GM23338 (cell line): ENCODE measurements at regions not wholly inside any gene's neighbourhood (a gene's known extent, or its start where the extent isn't known, plus 50 kb on each side); places are given as distances from the start of the nearest gene placed in this dataset.

Experiments used
- ATAC-seq: fragments of 200-7000 bp; cut with Tn5 transposase; 3 replicates; pipeline ENCODE4 v1.9.1; 2020
- DNase-seq: peaks from one replicate; pipeline ENCODE4 v3.0.0-alpha.2; 2015; ENCODE audit warnings: low spot score
- H2AFZ ChIP-seq: fragments of 200-600 bp; sonication (generic); 2 replicates; pipeline ENCODE4 v1.8.0; 2016; ENCODE audit warnings: antibody characterized with exemption, mild to moderate bottlenecking, moderate library complexity
- H3F3A ChIP-seq: fragments of 200-600 bp; sonication (generic); replicated peaks from 2 replicates; pipeline ENCODE4 v1.8.0; 2017; ENCODE audit warnings: antibody characterized with exemption, mixed run types, low read depth
- H3K27ac ChIP-seq: fragments of 200-600 bp; sonication (generic); 2 replicates; pipeline ENCODE4 v1.6.1; 2016; ENCODE audit warnings: low read depth
- H3K27me3 ChIP-seq: fragments of 200-600 bp; sonication (generic); 2 replicates; pipeline ENCODE4 v1.8.0; 2016; ENCODE audit warnings: mild to moderate bottlenecking, mixed run types, moderate library complexity; ENCODE audit not compliant: insufficient read depth
- H3K36me3 ChIP-seq: fragments of 200-600 bp; sonication (generic); 2 replicates; pipeline ENCODE4 v1.8.0; 2016; ENCODE audit warnings: mild to moderate bottlenecking; ENCODE audit not compliant: insufficient read depth
- H3K4me1 ChIP-seq: fragments of 200-600 bp; sonication (generic); 2 replicates; pipeline ENCODE4 v1.8.0; 2016; ENCODE audit warnings: mild to moderate bottlenecking, moderate library complexity; ENCODE audit not compliant: insufficient read depth
- H3K4me2 ChIP-seq: fragments of 200-600 bp; sonication (generic); 2 replicates; pipeline ENCODE4 v1.7.1; 2017; ENCODE audit warnings: mixed run types
- H3K4me3 ChIP-seq: fragments of 200-600 bp; sonication (generic); 2 replicates; pipeline ENCODE4 v1.6.1; 2016; ENCODE audit warnings: mixed run types
- H3K79me2 ChIP-seq: fragments of 200-600 bp; sonication (generic); replicated peaks from 2 replicates; pipeline ENCODE4 v1.8.0; 2017; ENCODE audit warnings: mild to moderate bottlenecking; ENCODE audit not compliant: insufficient read depth
- H3K9me2 ChIP-seq: fragments of 200-600 bp; sonication (generic); 2 replicates; pipeline ENCODE4 v1.8.0; 2017; ENCODE audit not compliant: insufficient read depth
- H4K20me1 ChIP-seq: fragments of 200-600 bp; sonication (generic); replicated peaks from 2 replicates; pipeline ENCODE4 v1.8.0; 2017; ENCODE audit warnings: mild to moderate bottlenecking; ENCODE audit not compliant: insufficient read depth
- H3K27ac Mint-ChIP-seq: 2 replicates; pipeline ENCODE4 v1.8.0; 2020; ENCODE audit warnings: inconsistent platforms, mild to moderate bottlenecking, moderate library complexity, mixed read lengths
- H3K27me3 Mint-ChIP-seq: 3 replicates; pipeline ENCODE4 v1.8.0; 2022; ENCODE audit warnings: low read depth, mild to moderate bottlenecking, moderate library complexity, mixed read lengths, inconsistent platforms; ENCODE audit not compliant: insufficient read depth, poor library complexity
- H3K36me3 Mint-ChIP-seq: 3 replicates; pipeline ENCODE4 v1.8.0; 2021; ENCODE audit warnings: low read depth, mild to moderate bottlenecking, inconsistent platforms, moderate library complexity, mixed read lengths
- H3K4me1 Mint-ChIP-seq: 3 replicates; pipeline ENCODE4 v1.8.0; 2020; ENCODE audit warnings: mild to moderate bottlenecking, inconsistent platforms, mixed read lengths
- H3K4me3 Mint-ChIP-seq: 3 replicates; pipeline ENCODE4 v1.8.0; 2021; ENCODE audit warnings: moderate library complexity, mild to moderate bottlenecking, inconsistent platforms, mixed read lengths
- H3K9me3 Mint-ChIP-seq: 3 replicates; pipeline ENCODE4 v1.8.0; 2020; ENCODE audit warnings: moderate library complexity, mild to moderate bottlenecking, inconsistent platforms, mixed read lengths
- CREB1 ChIP-seq: fragments of 250-450 bp; sonication (Bioruptor Pico); IDR thresholded peaks from 2 replicates; pipeline ENCODE4 v1.5.0; 2020; ENCODE audit warnings: low read depth, mild to moderate bottlenecking, moderate library complexity
- EZH2 ChIP-seq: fragments of 200-600 bp; sonication (generic); IDR thresholded peaks from one replicate; pipeline ENCODE4 v1.8.0; 2017; ENCODE audit warnings: antibody characterized with exemption, mild to moderate bottlenecking, low read depth; ENCODE audit not compliant: unreplicated experiment
- EZH2phosphoT487 ChIP-seq: fragments of 200-600 bp; sonication (generic); IDR thresholded peaks from one replicate; pipeline ENCODE4 v1.8.1; 2018; ENCODE audit warnings: antibody characterized with exemption; ENCODE audit not compliant: unreplicated experiment
- JUNB ChIP-seq: IDR thresholded peaks from one replicate; pipeline ENCODE4 v1.6.1; 2016; ENCODE audit warnings: antibody characterized with exemption; ENCODE audit not compliant: unreplicated experiment
- NANOG ChIP-seq: IDR thresholded peaks from 2 replicates; pipeline ENCODE4 v1.6.1; 2016; ENCODE audit warnings: antibody characterized with exemption, borderline replicate concordance
- POLR2AphosphoS5 ChIP-seq: IDR thresholded peaks from 2 replicates; pipeline ENCODE4 v1.6.1; 2016; ENCODE audit warnings: antibody characterized with exemption, low read depth
- STAT1 ChIP-seq: IDR thresholded peaks from one replicate; pipeline ENCODE4 v1.6.1; 2016; ENCODE audit warnings: antibody characterized with exemption; ENCODE audit not compliant: unreplicated experiment
- ZNF114 ChIP-seq: fragments of 250-450 bp; sonication (Bioruptor Pico); IDR thresholded peaks from 2 replicates; pipeline ENCODE4 v1.5.0; 2020; ENCODE audit warnings: mild to moderate bottlenecking, moderate library complexity
- ZNF331 ChIP-seq: fragments of 250-450 bp; sonication (Bioruptor Pico); IDR thresholded peaks from 2 replicates; pipeline ENCODE4 v1.5.0; 2020; ENCODE audit warnings: low read depth, mild to moderate bottlenecking, moderate library complexity
- TF ChIP-seq, protein P1 (sequence below): fragments of 250-450 bp; sonication (Bioruptor Pico); IDR thresholded peaks from 2 replicates; pipeline ENCODE4 v1.5.0; 2020; ENCODE audit warnings: mild to moderate bottlenecking, moderate library complexity
- TF ChIP-seq, protein P2 (sequence below): IDR thresholded peaks from one replicate; pipeline ENCODE4 v1.6.1; 2018; ENCODE audit warnings: antibody characterized with exemption; ENCODE audit not compliant: unreplicated experiment
- TF ChIP-seq, protein P3 (sequence below): IDR thresholded peaks from 2 replicates; pipeline ENCODE4 v1.6.1; 2016; ENCODE audit warnings: antibody characterized with exemption
- TF ChIP-seq, protein P4 (sequence below), 2 experiments: fragments of 200-600 bp in 1 of 2; sonication (generic) in 1 of 2; conservative IDR thresholded peaks; 2 replicates each; pipeline versions ENCODE4 v1.5.1 to v1.6.1; 2016 to 2017; ENCODE audit warnings: antibody characterized with exemption in 2 of 2, low read depth in 2 of 2, mild to moderate bottlenecking in 2 of 2, moderate library complexity in 1 of 2

DNA sequence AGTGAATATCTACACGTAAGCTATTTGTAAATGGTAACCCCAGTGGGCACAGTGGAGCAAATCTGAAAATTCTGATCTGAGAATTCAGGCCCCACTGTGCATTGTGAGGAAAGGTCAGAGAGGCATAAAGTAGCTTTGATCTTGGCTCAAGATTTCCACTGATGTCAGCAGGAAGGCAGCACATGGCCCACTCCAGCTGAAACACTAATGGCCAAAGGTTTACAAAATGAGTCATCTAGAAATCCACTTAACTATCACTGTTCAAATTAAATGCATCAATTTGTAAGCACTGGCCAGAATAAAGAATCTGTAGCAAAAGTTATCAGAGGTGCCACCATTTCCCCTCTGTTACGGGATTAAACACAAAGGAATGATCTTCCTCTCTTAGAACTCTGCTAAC lies 191.6 kb downstream of the C9orf152 start:
- H3K9me2 ChIP-seq: no peaks in the 10 kb centered on the region
- no peak overlapping the region for H3K4me3 ChIP-seq
- H4K20me1 ChIP-seq: no peaks in the 10 kb centered on the region
- TF ChIP-seq NANOG (no peak), STAT1 (no peak), EZH2phosphoT487 (no peak), POLR2AphosphoS5 (no peak), CREB1 (CRISPR knock-in tag) (no peak), EZH2 (no peak), JUNB (no peak), ZNF114 (CRISPR knock-in tag) (no peak), ZNF331 (CRISPR knock-in tag) (no peak)
- TF ChIP-seq, protein P1, sequence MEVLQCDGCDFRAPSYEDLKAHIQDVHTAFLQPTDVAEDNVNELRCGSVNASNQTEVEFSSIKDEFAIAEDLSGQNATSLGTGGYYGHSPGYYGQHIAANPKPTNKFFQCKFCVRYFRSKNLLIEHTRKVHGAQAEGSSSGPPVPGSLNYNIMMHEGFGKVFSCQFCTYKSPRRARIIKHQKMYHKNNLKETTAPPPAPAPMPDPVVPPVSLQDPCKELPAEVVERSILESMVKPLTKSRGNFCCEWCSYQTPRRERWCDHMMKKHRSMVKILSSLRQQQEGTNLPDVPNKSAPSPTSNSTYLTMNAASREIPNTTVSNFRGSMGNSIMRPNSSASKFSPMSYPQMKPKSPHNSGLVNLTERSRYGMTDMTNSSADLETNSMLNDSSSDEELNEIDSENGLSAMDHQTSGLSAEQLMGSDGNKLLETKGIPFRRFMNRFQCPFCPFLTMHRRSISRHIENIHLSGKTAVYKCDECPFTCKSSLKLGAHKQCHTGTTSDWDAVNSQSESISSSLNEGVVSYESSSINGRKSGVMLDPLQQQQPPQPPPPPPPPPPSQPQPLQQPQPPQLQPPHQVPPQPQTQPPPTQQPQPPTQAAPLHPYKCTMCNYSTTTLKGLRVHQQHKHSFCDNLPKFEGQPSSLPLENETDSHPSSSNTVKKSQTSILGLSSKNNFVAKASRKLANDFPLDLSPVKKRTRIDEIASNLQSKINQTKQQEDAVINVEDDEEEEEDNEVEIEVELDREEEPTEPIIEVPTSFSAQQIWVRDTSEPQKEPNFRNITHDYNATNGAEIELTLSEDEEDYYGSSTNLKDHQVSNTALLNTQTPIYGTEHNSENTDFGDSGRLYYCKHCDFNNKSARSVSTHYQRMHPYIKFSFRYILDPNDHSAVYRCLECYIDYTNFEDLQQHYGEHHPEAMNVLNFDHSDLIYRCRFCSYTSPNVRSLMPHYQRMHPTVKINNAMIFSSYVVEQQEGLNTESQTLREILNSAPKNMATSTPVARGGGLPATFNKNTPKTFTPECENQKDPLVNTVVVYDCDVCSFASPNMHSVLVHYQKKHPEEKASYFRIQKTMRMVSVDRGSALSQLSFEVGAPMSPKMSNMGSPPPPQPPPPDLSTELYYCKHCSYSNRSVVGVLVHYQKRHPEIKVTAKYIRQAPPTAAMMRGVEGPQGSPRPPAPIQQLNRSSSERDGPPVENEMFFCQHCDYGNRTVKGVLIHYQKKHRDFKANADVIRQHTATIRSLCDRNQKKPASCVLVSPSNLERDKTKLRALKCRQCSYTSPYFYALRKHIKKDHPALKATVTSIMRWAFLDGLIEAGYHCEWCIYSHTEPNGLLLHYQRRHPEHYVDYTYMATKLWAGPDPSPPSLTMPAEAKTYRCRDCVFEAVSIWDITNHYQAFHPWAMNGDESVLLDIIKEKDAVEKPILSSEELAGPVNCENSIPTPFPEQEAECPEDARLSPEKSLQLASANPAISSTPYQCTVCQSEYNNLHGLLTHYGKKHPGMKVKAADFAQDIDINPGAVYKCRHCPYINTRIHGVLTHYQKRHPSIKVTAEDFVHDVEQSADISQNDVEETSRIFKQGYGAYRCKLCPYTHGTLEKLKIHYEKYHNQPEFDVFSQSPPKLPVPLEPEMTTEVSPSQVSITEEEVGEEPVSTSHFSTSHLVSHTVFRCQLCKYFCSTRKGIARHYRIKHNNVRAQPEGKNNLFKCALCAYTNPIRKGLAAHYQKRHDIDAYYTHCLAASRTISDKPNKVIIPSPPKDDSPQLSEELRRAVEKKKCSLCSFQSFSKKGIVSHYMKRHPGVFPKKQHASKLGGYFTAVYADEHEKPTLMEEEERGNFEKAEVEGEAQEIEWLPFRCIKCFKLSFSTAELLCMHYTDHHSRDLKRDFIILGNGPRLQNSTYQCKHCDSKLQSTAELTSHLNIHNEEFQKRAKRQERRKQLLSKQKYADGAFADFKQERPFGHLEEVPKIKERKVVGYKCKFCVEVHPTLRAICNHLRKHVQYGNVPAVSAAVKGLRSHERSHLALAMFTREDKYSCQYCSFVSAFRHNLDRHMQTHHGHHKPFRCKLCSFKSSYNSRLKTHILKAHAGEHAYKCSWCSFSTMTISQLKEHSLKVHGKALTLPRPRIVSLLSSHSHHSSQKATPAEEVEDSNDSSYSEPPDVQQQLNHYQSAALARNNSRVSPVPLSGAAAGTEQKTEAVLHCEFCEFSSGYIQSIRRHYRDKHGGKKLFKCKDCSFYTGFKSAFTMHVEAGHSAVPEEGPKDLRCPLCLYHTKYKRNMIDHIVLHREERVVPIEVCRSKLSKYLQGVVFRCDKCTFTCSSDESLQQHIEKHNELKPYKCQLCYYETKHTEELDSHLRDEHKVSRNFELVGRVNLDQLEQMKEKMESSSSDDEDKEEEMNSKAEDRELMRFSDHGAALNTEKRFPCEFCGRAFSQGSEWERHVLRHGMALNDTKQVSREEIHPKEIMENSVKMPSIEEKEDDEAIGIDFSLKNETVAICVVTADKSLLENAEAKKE (CRISPR knock-in tag): no peak
- TF ChIP-seq, protein P2, sequence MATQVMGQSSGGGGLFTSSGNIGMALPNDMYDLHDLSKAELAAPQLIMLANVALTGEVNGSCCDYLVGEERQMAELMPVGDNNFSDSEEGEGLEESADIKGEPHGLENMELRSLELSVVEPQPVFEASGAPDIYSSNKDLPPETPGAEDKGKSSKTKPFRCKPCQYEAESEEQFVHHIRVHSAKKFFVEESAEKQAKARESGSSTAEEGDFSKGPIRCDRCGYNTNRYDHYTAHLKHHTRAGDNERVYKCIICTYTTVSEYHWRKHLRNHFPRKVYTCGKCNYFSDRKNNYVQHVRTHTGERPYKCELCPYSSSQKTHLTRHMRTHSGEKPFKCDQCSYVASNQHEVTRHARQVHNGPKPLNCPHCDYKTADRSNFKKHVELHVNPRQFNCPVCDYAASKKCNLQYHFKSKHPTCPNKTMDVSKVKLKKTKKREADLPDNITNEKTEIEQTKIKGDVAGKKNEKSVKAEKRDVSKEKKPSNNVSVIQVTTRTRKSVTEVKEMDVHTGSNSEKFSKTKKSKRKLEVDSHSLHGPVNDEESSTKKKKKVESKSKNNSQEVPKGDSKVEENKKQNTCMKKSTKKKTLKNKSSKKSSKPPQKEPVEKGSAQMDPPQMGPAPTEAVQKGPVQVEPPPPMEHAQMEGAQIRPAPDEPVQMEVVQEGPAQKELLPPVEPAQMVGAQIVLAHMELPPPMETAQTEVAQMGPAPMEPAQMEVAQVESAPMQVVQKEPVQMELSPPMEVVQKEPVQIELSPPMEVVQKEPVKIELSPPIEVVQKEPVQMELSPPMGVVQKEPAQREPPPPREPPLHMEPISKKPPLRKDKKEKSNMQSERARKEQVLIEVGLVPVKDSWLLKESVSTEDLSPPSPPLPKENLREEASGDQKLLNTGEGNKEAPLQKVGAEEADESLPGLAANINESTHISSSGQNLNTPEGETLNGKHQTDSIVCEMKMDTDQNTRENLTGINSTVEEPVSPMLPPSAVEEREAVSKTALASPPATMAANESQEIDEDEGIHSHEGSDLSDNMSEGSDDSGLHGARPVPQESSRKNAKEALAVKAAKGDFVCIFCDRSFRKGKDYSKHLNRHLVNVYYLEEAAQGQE: no peak
- TF ChIP-seq, protein P3, sequence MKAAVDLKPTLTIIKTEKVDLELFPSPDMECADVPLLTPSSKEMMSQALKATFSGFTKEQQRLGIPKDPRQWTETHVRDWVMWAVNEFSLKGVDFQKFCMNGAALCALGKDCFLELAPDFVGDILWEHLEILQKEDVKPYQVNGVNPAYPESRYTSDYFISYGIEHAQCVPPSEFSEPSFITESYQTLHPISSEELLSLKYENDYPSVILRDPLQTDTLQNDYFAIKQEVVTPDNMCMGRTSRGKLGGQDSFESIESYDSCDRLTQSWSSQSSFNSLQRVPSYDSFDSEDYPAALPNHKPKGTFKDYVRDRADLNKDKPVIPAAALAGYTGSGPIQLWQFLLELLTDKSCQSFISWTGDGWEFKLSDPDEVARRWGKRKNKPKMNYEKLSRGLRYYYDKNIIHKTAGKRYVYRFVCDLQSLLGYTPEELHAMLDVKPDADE: no peak
- TF ChIP-seq, protein P4, sequence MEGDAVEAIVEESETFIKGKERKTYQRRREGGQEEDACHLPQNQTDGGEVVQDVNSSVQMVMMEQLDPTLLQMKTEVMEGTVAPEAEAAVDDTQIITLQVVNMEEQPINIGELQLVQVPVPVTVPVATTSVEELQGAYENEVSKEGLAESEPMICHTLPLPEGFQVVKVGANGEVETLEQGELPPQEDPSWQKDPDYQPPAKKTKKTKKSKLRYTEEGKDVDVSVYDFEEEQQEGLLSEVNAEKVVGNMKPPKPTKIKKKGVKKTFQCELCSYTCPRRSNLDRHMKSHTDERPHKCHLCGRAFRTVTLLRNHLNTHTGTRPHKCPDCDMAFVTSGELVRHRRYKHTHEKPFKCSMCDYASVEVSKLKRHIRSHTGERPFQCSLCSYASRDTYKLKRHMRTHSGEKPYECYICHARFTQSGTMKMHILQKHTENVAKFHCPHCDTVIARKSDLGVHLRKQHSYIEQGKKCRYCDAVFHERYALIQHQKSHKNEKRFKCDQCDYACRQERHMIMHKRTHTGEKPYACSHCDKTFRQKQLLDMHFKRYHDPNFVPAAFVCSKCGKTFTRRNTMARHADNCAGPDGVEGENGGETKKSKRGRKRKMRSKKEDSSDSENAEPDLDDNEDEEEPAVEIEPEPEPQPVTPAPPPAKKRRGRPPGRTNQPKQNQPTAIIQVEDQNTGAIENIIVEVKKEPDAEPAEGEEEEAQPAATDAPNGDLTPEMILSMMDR (conservative IDR thresholded peaks at IDR 0.05; ENCODE audit: low read depth in 2 of 2): no peak
- no peak overlapping the region for H2AFZ ChIP-seq
- no peaks in the 10 kb centered on the region for H3F3A ChIP-seq
- H3K4me1 ChIP-seq: 0 out of 2 replicates have a peak, but pooled peaks cover 3% of the 10 kb centered on the region
- H3K36me3 ChIP-seq: no peaks in the 10 kb centered on the region
- DNase-seq (no peak), ATAC-seq (no peak)
- Mint-ChIP-seq H3K4me1 (peaks cover 5% of the 10 kb centered on the region), H3K27me3 (no peaks in the 10 kb centered on the region), H3K9me3 (no peaks in the 10 kb centered on the region), H3K4me3 (no peak overlapping the region), H3K36me3 (no peaks in the 10 kb centered on the region), H3K27ac (no peak overlapping the region)
- no peaks in the 10 kb centered on the region for H3K27me3 ChIP-seq
- no peak overlapping the region for H3K27ac ChIP-seq
- no peaks in the 10 kb centered on the region for H3K79me2 ChIP-seq
- no peak overlapping the region for H3K4me2 ChIP-seq
